Right atrium auricular region (tissue), 2 donors: ENCODE measurements at regions not wholly inside any gene's neighbourhood (a gene's known extent, or its start where the extent isn't known, plus 50 kb on each side); places are given as distances from the start of the nearest gene placed in this dataset.

Experiments
- DNase-seq: peaks from one replicate; pipeline ENCODE4 v3.0.0-alpha.2; 2019; ENCODE audit warnings: low spot score
- H3K27ac ChIP-seq, 2 donors: fragments of 200-600 bp; sonication (generic); 1 replicate in 1 of 2; 2 replicates in 1 of 2; pipeline ENCODE4 v1.5.1; 2016 to 2019
- H3K27me3 ChIP-seq, 2 donors: fragments of 200-600 bp; sonication (generic); one replicate each; pipeline versions ENCODE4 v1.5.1 to v1.6.0; 2017 to 2019
- H3K36me3 ChIP-seq: fragments of 200-600 bp; sonication (generic); one replicate; pipeline ENCODE4 v1.5.1; 2016
- H3K4me1 ChIP-seq, 2 donors: fragments of 200-600 bp; sonication (generic); one replicate each; pipeline versions ENCODE4 v1.5.1 to v1.6.0; 2017 to 2019
- H3K4me3 ChIP-seq, 2 donors: fragments of 200-600 bp; sonication (generic); 1 replicate in 1 of 2; 2 replicates in 1 of 2; pipeline ENCODE4 v1.5.1; 2017 to 2019; ENCODE audit warnings: mild to moderate bottlenecking in 1 of 2, moderate library complexity in 1 of 2
- H3K9me3 ChIP-seq, 2 donors: fragments of 200-600 bp; sonication (generic); one replicate each; pipeline ENCODE4 v1.5.1; 2019
- CTCF ChIP-seq, 2 donors: fragments of 200-600 bp; sonication (generic); IDR thresholded peaks; one replicate each; pipeline ENCODE4 v1.5.1; 2019; ENCODE audit warnings: antibody characterized with exemption in 2 of 2

- Histone ChIP-seq H3K36me3 (no peaks in the 10 kb centered on the region), H3K27ac (no peak overlapping the region), H3K27me3 (no peaks in the 10 kb centered on the region), H3K4me1 (peaks cover 0 to 10% of the 10 kb centered on the region in 2 donors), H3K9me3 (no peaks in the 10 kb centered on the region), H3K4me3 (no peak overlapping the region)
- no peak for DNase-seq
- TF ChIP-seq CTCF (IDR thresholded peaks at IDR 0.05): no peak
These were observed 99.9 kb upstream of the CCDC80 start for GRCh38 chr3:112740835-112741234.

GRCh38 chr3:112739252-112739965, 98.5 kb upstream of the CCDC80 start:
- H3K4me3 ChIP-seq: no peak overlapping the region
- no peaks in the 10 kb centered on the region for H3K9me3 ChIP-seq
- DNase-seq: no peak
- peak overlapping the region in 1 of 2 donors; percentile 22 for H3K27ac ChIP-seq
- H3K4me1 ChIP-seq: peaks cover 0 to 6% of the 10 kb centered on the region in 2 donors
- no peaks in the 10 kb centered on the region for H3K36me3 ChIP-seq
- no peaks in the 10 kb centered on the region for H3K27me3 ChIP-seq
- no peak for TF ChIP-seq CTCF (IDR thresholded peaks at IDR 0.05)

GRCh38 chr3:112738366-112738765, 97.4 kb upstream of the CCDC80 start:
- DNase-seq: no peak
- Histone ChIP-seq H3K4me3 (no peak overlapping the region), H3K36me3 (no peaks in the 10 kb centered on the region), H3K27me3 (no peaks in the 10 kb centered on the region), H3K4me1 (no peaks in the 10 kb centered on the region), H3K9me3 (no peaks in the 10 kb centered on the region), H3K27ac (no peak overlapping the region)
- no peak for TF ChIP-seq CTCF (IDR thresholded peaks at IDR 0.05)

- Histone ChIP-seq H3K27me3 (no peaks in the 10 kb centered on the region), H3K9me3 (no peaks in the 10 kb centered on the region), H3K36me3 (no peaks in the 10 kb centered on the region), H3K27ac (no peak overlapping the region), H3K4me1 (no peaks in the 10 kb centered on the region), H3K4me3 (no peak overlapping the region)
- no peak for DNase-seq
- no peak for TF ChIP-seq CTCF (IDR thresholded peaks at IDR 0.05)
These were observed 96.0 kb upstream of the CCDC80 start for GRCh38 chr3:112736805-112737566.

GRCh38 chr3:112736386-112736785, 95.4 kb upstream of the CCDC80 start:
- Histone ChIP-seq H3K4me1 (no peaks in the 10 kb centered on the region), H3K4me3 (no peak overlapping the region), H3K27me3 (no peaks in the 10 kb centered on the region), H3K9me3 (no peaks in the 10 kb centered on the region), H3K27ac (no peak overlapping the region), H3K36me3 (no peaks in the 10 kb centered on the region)
- no peak for TF ChIP-seq CTCF (IDR thresholded peaks at IDR 0.05)
- DNase-seq: no peak
